ENCODE measurements at regions not wholly inside any gene's neighbourhood (a gene's known extent, or its start where the extent isn't known, plus 50 kb on each side); places are given as distances from the start of the nearest gene placed in this dataset.
"Not testable (repeated sequence)": the region's sequence is repeated elsewhere in the genome, so short reads cannot be mapped to it uniquely, and the experiment has no call there.

- DNase-seq (ENCODE audit: low spot score): not testable (repeated sequence)
These were observed 390.6 kb downstream of the PRIM2 start for GRCh38 chr6:57708061-57708460.

DNA sequence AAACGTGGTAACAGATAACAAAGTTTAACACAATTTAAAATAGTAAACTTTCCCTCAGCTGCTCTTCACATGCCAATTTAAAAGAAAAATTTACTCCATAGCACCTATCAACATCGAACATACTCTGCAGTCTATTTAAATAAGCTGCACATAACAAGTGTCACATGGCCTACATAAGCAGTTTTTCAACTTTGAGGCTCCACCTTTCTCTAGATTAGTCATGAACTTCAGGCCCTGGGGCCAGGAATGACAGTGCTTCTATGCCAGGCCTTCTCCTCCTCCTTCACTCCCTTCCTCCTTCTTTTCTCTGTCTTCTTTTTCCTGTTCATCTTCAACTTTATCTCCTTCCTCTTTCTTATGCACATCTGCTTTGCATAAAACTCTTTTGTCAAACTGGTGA is 405.1 kb downstream of the PRIM2 start:
- DNase-seq (ENCODE audit: low spot score): not testable (repeated sequence)

DNA sequence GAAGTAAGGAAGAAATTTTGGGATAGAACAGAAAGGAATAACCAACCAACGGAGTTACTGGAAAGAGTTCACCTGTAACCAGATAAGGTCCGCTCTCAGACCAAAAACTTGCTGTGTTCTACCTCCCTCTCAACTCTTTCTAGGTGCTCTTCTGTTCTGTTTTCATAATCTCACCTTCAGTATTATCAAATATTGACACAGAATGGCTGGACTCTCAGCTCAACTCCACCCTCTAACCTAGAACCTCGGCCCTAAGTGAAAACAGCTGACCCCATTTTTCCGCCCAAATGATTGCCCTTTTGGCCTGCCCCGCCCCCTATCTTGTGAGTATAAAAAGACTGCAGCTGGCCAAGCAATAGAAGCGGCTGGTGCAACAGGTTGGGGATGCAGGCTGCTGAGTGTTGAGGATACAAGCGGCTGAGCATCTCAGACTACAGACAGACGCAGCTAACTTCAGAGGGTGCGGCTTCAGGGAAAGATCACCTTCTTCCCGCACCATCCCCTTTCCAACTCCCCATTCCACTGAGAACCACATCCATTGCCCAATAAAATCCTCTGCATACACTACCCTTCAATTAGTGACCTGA is 406.5 kb downstream of the PRIM2 start:
- not testable (repeated sequence) for DNase-seq (ENCODE audit: low spot score)

DNA sequence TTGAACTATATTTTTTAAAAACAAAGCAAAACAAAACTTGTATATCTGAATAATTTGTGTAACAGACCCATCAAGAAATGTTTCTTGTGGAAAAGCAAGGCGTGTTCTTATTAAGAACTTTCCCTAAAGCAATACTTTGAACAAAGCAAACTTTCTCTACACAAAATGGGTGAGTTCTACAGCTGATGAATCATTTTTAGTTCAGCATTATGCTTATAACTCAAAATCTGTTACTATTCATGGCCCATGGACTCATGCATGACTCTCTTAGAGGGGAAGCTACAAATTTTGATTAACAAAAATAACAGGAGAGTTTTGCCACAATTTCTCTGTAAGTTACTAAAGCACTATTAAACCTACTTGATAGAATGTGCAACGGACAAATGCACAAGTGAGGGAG is 412.0 kb downstream of the PRIM2 start:
- not testable (repeated sequence) for DNase-seq (ENCODE audit: low spot score)

GRCh38 chr6:57730726-57731125 is 413.3 kb downstream of the PRIM2 start:
- not testable (repeated sequence) for DNase-seq (ENCODE audit: low spot score)

- not testable (repeated sequence) for DNase-seq (ENCODE audit: low spot score)
These were observed 430.3 kb downstream of the PRIM2 start for GRCh38 chr6:57747716-57748115.

- not testable (repeated sequence) for DNase-seq (ENCODE audit: low spot score)
These were observed 442.4 kb downstream of the PRIM2 start for GRCh38 chr6:57759850-57760249.

GRCh38 chr6:57792720-57793397 is 475.4 kb downstream of the PRIM2 start:
- DNase-seq (ENCODE audit: low spot score): not testable (repeated sequence)

GRCh38 chr6:57793398-57793762 is 475.9 kb downstream of the PRIM2 start:
- not testable (repeated sequence) for DNase-seq (ENCODE audit: low spot score)

DNA sequence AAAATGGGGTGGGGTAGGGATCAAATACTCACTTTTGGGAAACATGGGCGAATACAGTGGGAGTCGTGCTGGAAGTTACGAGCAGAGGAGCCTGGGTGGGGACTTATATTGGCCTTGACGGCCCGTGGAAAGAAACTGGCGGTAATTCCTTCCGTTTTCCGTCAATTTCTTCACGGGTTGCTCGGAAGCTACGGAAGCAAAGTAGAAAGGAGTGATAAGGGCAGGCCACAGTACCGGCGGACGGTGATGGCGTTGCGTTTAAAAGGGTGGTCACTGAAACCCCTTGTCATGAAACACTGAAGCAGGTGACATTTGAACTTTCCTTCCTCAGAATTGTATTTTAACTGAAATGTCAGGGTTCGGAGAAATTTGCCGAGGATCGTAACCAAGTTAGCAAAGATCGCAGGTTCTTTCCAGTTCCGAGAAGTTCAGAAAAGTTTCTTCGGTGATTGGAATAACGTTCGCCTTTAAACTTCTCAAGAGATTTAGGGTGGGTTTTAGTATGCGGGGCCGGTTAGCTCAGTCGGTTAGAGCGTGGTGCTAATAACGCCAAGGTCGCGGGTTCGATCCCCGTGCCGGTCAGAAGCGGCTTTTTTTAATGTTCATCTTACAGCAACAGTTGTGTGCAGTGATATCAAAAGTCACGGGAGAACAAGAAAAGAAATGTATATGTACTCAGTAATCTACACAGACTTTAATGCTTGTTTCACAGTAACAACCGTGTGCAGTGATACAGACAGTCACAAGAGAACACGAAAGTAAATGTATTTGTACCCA is 482.5 kb downstream of the PRIM2 start:
- not testable (repeated sequence) for DNase-seq (ENCODE audit: low spot score)

DNA sequence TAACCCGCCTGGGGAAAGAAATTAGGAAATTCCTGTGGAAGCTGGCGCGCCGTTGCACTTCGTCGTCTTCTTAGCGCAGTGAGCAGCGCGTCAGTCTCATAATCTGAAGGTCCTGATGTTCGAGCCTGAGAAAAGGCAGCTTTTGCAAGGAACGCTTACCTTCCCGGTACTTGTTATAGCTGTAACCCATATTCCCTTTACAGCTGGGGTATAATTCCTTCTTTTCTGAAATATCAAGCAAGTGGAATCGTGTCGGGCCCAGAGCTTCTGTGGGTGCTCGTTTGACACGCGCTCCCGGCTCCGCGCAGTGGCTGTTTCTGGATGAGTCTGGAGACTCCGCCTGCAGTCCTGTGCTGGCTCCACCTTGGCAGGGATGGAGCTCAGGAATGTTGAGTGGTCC is 491.2 kb downstream of the PRIM2 start:
- not testable (repeated sequence) for DNase-seq (ENCODE audit: low spot score)

DNA sequence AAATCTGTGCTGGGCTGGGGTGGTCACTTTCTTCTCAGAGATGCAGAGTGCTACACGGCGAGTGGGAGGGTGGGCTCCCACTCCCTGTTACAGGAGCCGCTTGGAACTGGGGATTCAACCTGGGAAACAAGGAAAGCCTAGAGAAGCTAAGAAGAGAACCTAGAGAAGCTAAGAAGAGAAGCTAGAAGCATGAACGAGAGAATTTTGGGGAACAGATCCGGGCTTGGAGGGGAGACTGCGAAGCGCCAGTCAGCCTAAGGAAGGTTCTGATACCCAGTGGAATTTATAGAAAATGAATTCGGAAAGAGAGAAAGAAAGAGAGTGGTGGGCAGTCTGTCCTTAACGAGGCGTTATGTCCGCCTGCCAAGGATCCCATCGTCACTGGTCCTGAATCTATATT is 492.0 kb downstream of the PRIM2 start:
- not testable (repeated sequence) for DNase-seq (ENCODE audit: low spot score)

DNA sequence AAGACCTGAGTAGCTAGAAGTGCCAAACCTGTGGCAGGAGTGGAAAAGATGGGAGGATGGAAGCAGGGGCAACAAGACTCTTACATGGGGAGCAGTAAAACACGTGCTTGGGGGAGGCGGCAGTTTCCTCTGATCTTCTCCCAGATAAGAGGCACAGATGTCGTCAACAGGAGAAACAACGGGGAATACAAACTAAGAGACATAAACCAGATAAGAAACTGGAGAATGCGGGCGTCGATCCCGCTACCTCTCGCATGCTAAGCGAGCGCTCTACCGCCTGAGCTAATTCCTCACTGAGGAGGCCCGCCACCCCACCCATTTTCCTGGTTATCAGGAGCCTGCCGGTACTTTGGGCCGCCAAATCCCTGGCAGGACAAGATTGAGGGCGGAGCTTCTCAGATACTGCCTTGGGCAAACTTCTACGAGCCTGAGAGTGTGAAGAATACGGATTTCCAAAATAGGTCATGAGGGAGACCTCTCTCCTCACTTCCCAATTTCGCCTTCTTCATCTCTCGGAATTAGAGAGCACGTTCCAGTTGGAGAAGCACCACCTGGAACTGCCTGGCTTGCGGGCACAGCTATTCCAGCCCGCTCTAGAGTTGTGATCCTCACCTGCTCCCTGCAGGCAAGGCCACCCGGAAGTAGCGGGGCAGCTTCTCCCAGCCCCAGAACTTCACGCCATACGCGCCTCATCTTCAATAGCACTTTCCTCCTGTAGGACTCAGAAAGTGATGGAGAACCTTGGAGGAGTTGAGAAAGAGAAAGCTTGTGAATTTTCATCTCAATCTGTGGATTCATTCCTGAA is 496.0 kb downstream of the PRIM2 start:
- not testable (repeated sequence) for DNase-seq (ENCODE audit: low spot score)

DNA sequence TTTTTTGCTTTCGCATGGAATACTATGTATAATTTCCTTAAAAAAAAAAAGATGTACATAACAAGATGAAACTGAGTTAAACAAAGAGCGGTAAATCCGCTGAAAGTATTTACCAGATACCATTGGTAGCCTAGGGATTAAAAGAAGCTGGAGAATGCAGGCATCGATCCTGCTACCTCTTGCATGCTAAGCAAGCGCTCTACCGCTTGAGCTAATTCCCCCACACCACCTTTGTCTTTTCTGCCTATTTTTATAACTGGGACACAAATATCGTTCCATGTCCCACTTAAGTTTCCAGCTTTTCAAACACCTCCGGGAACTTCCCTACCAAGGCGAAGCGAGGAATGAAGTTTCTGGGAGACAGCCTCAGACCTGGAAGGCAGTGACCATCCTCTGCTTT is 498.4 kb downstream of the PRIM2 start:
- DNase-seq (ENCODE audit: low spot score): not testable (repeated sequence)

DNA sequence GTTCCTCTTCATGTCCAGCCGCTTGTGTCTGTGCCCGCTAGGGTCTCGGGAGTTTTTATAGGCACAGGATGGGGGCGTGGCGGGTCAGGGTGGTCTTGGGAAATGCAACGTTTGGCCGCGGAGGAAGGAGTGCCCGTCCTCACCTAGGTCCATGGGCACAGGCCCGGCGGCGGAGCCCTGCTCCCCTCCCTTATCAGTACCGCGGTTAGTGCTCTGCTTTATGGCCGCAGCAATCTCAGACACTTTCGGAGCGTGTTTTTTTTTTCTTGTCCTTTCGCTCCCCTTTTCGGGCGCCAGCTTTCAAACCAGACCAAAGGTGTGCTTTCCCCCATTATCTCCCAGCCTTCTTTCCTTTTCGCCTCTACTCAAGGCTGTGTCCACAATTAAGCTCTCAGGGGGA is 503.9 kb downstream of the PRIM2 start:
- DNase-seq (ENCODE audit: low spot score): not testable (repeated sequence)

DNA sequence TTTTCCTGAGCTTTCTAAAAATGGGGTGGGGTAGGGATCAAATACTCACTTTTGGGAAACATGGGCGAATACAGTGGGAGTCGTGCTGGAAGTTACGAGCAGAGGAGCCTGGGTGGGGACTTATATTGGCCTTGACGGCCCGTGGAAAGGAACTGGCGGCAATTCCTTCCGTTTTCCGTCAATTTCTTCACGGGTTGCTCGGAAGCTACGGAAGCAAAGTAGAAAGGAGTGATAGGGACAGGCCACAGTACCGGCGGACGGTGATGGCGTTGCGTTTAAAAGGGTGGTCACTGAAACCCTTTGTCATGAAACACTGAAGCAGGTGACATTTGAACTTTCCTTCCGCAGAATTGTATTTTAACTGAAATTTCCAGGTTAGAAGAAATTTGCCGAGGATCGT is 505.0 kb downstream of the PRIM2 start:
- not testable (repeated sequence) for DNase-seq (ENCODE audit: low spot score)

- DNase-seq (ENCODE audit: low spot score): no peak
These were observed 505.5 kb downstream of the PRIM2 start for GRCh38 chr6:57822896-57823358.

DNA sequence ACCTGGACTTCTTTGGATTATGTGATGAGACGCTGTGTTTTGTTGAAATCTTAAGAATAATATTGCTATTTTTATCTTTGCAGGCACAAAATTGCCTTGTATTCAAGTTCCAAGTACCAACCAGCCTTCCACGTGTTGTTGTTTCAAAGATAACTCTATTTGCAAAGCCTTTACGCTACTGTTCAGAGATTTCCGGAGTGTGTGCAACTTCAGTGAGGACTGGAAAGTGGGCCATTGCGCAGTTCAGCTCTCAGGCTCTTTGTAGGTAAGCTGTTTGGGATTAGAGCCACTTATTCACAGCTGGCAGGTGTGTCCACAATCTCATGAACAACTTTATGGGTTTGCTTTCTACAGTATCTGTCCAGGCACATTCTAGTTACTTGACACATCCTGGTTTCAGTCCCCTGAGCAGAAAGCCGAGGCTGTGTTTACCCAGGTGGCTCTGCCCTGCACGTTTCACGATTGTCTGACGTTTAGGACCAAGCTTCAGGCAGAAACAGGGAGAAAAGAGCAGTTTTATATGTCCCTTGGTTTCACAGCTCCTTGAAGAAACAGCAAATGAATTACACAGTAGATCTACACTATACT is 520.3 kb downstream of the PRIM2 start:
- not testable (repeated sequence) for DNase-seq (ENCODE audit: low spot score)

DNA sequence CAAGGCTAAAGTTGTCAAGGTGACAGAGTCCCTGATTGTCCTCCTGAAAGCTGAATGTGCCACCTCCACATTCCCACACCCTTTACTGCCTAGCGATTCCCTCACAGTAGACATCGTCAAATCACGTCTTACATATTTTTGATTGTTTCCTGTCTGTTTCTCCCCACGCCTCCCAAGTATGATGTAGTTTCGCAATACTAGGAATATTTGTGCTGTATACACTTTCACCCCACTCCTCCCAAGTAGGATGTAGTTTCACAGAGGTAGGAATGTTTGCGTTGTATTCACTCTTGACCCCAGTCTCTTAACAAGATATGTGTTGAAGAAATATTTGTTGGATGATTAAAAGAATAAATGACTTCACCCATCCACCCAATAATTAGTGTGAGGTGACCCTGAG is 524.1 kb downstream of the PRIM2 start:
- not testable (repeated sequence) for DNase-seq (ENCODE audit: low spot score)

- not testable (repeated sequence) for DNase-seq (ENCODE audit: low spot score)
These were observed 536.4 kb downstream of the PRIM2 start for GRCh38 chr6:57853745-57854407.

All from SW480 (cell line).